Right cardiac atrium (tissue), 5 donors: ENCODE measurements at regions not wholly inside any gene's neighbourhood (a gene's known extent, or its start where the extent isn't known, plus 50 kb on each side); places are given as distances from the start of the nearest gene placed in this dataset.

Source experiments
- ATAC-seq, 2 donors: fragments of 200-7000 bp; cut with Tn5 transposase; one replicate each; pipeline versions ENCODE4 v1.8.0 to v1.9.1; 2020; ENCODE audit warnings: moderate library complexity in 2 of 2, mild to moderate bottlenecking in 1 of 2
- DNase-seq, 3 donors: peaks; one replicate each; pipeline ENCODE4 v3.0.0-alpha.2; 2020
- H3K27ac ChIP-seq: one replicate; pipeline ENCODE4 v1.5.1; 2013; ENCODE audit warnings: mild to moderate bottlenecking, low read length, control low read depth, moderate library complexity
- H3K27me3 ChIP-seq: one replicate; pipeline ENCODE4 v1.6.1; 2013; ENCODE audit not compliant: control insufficient read depth, insufficient read depth
- H3K4me1 ChIP-seq: one replicate; pipeline ENCODE4 v1.6.1; 2013; ENCODE audit warnings: low read length; ENCODE audit not compliant: control insufficient read depth, insufficient read depth
- H3K4me3 ChIP-seq: one replicate; pipeline ENCODE4 v1.5.1; 2013; ENCODE audit warnings: low read length, control low read depth
- H3K9me3 ChIP-seq: one replicate; pipeline ENCODE4 v1.6.1; 2013; ENCODE audit warnings: low read length; ENCODE audit not compliant: control insufficient read depth
- WGBS: extraction: QIAGEN DNeasy Blood & Tissue Kit; methylation state at CpG from one replicate; pipeline ENCODE4 v1.1.7; 2013; 5-methylcytosine and 5-hydroxymethylcytosine counted together
- intact Hi-C, 4 donors: fragments of 100-400 bp; cut with DNase I; formaldehyde crosslinking; loops; one replicate each; pipeline versions ENCODE4 v1.11.0 to v1.14.0; 2022 to 2023
- donor health status: healthy with polysubstance abuse.
- donor health status: DM: no; HTN: yes; CAD: no.
- donor health status: DM: no; HTN: no; CAD: no.
- donor health status: DM: no; HTN: yes; CAD: no; lungs with severe emphysema.
- donor health status: DM: yes; HTN: yes; CAD: no.

- H3K4me3 ChIP-seq = no peak overlapping the region
- DNase-seq (no peak), ATAC-seq (no peak)
- H3K27me3 ChIP-seq = no peaks in the 10 kb centered on the region
- intact Hi-C loops = no loop called here
- no peak overlapping the region for H3K27ac ChIP-seq
- H3K9me3 ChIP-seq = no peaks in the 10 kb centered on the region
- 74% methylated on average over 1 of the region's 1 CpG for WGBS
- H3K4me1 ChIP-seq = no peaks in the 10 kb centered on the region
These were observed 165.1 kb downstream of the GPAT3 start for GRCh38 chr4:83701041-83701440.

- Histone ChIP-seq H3K4me1 (no peaks in the 10 kb centered on the region), H3K4me3 (no peak overlapping the region), H3K27ac (no peak overlapping the region), H3K27me3 (no peaks in the 10 kb centered on the region), H3K9me3 (no peaks in the 10 kb centered on the region)
- intact Hi-C loops = no loop called here
- no peak for ATAC-seq
- 84% methylated on average over 1 of the region's 1 CpG for WGBS
- DNase-seq = no peak
These were observed 163.4 kb downstream of the GPAT3 start for GRCh38 chr4:83699358-83699757.

- no peak overlapping the region for H3K4me3 ChIP-seq
- H3K4me1 ChIP-seq = no peaks in the 10 kb centered on the region
- H3K27ac ChIP-seq = no peak overlapping the region
- H3K27me3 ChIP-seq = no peaks in the 10 kb centered on the region
- intact Hi-C loops = no loop called here
- ATAC-seq (no peak), DNase-seq (no peak)
- WGBS = 86% methylated on average over 1 of the region's 1 CpG
- no peaks in the 10 kb centered on the region for H3K9me3 ChIP-seq
These were observed 156.1 kb downstream of the GPAT3 start for GRCh38 chr4:83692028-83692427.

- no peaks in the 10 kb centered on the region for H3K27me3 ChIP-seq
These were observed 150.3 kb downstream of the GPAT3 start for GRCh38 chr4:83686166-83686565.

GRCh38 chr4:83679692-83680091 is 143.8 kb downstream of the GPAT3 start:
- Histone ChIP-seq H3K27ac (no peak overlapping the region), H3K9me3 (no peaks in the 10 kb centered on the region), H3K27me3 (no peaks in the 10 kb centered on the region), H3K4me3 (no peak overlapping the region), H3K4me1 (no peaks in the 10 kb centered on the region)
- 53% methylated on average over 1 of the region's 1 CpG for WGBS
- ATAC-seq (no peak), DNase-seq (no peak)
- intact Hi-C loops = no loop called here

More at GRCh38 chr4:83686166-83686565, 150.3 kb downstream of the GPAT3 start:
- Histone ChIP-seq H3K4me1 (no peaks in the 10 kb centered on the region), H3K27ac (no peak overlapping the region), H3K9me3 (no peaks in the 10 kb centered on the region), H3K4me3 (no peak overlapping the region)
- 77% methylated on average over 2 of the region's 2 CpGs for WGBS
- no peak for ATAC-seq
- intact Hi-C loops = no loop called here
- no peak for DNase-seq

- intact Hi-C loops = no loop called here
- no peaks in the 10 kb centered on the region for H3K9me3 ChIP-seq
- H3K27me3 ChIP-seq = no peaks in the 10 kb centered on the region
- H3K4me3 ChIP-seq = no peak overlapping the region
- no peak for DNase-seq
- WGBS = 36% methylated on average over 3 of the region's 3 CpGs
- no peak overlapping the region for H3K27ac ChIP-seq
- H3K4me1 ChIP-seq = no peaks in the 10 kb centered on the region
- ATAC-seq = no peak
These were observed 143.3 kb downstream of the GPAT3 start for GRCh38 chr4:83679254-83679653.

- Histone ChIP-seq H3K9me3 (no peaks in the 10 kb centered on the region), H3K27ac (no peak overlapping the region), H3K4me1 (no peaks in the 10 kb centered on the region), H3K27me3 (no peaks in the 10 kb centered on the region), H3K4me3 (no peak overlapping the region)
- intact Hi-C loops = no loop called here
- WGBS = 75% methylated on average over 3 of the region's 3 CpGs
- ATAC-seq (no peak), DNase-seq (no peak)
These were observed 141.7 kb downstream of the GPAT3 start for GRCh38 chr4:83677656-83678055.

- ATAC-seq (no peak), DNase-seq (no peak)
- no peaks in the 10 kb centered on the region for H3K4me1 ChIP-seq
- 76% methylated on average over 5 of the region's 5 CpGs for WGBS
- H3K4me3 ChIP-seq = no peak overlapping the region
- no peaks in the 10 kb centered on the region for H3K27me3 ChIP-seq
- H3K9me3 ChIP-seq = no peaks in the 10 kb centered on the region
- H3K27ac ChIP-seq = no peak overlapping the region
- intact Hi-C loops = no loop called here
These were observed 128.8 kb downstream of the GPAT3 start for GRCh38 chr4:83664741-83665140.

- no peaks in the 10 kb centered on the region for H3K4me1 ChIP-seq
- no peak overlapping the region for H3K27ac ChIP-seq
- H3K9me3 ChIP-seq = no peaks in the 10 kb centered on the region
- 83% methylated on average over 10 of the region's 10 CpGs for WGBS
- DNase-seq (no peak), ATAC-seq (no peak)
- intact Hi-C loops = no loop called here
- H3K27me3 ChIP-seq = no peaks in the 10 kb centered on the region
- no peak overlapping the region for H3K4me3 ChIP-seq
These were observed 128.2 kb downstream of the GPAT3 start for GRCh38 chr4:83664071-83664470.

GRCh38 chr4:83662204-83662603 is 126.3 kb downstream of the GPAT3 start:
- Histone ChIP-seq H3K9me3 (no peaks in the 10 kb centered on the region), H3K4me3 (no peak overlapping the region), H3K4me1 (no peaks in the 10 kb centered on the region), H3K27ac (no peak overlapping the region), H3K27me3 (no peaks in the 10 kb centered on the region)
- no peak for DNase-seq
- 50% methylated on average over 2 of the region's 2 CpGs for WGBS
- intact Hi-C loops = no loop called here
- no peak for ATAC-seq

- intact Hi-C loops = no loop called here
- no peak overlapping the region for H3K27ac ChIP-seq
- no peaks in the 10 kb centered on the region for H3K27me3 ChIP-seq
- WGBS = 75% methylated on average over 2 of the region's 2 CpGs
- H3K9me3 ChIP-seq = no peaks in the 10 kb centered on the region
- no peak for DNase-seq
- no peak overlapping the region for H3K4me3 ChIP-seq
- no peaks in the 10 kb centered on the region for H3K4me1 ChIP-seq
- ATAC-seq = no peak
These were observed 125.5 kb downstream of the GPAT3 start for GRCh38 chr4:83661359-83661758.

GRCh38 chr4:83660578-83660977 is 124.7 kb downstream of the GPAT3 start:
- no peaks in the 10 kb centered on the region for H3K27me3 ChIP-seq
- H3K4me3 ChIP-seq = no peak overlapping the region
- intact Hi-C loops = no loop called here
- ATAC-seq (no peak), DNase-seq (no peak)
- H3K9me3 ChIP-seq = no peaks in the 10 kb centered on the region
- H3K27ac ChIP-seq = no peak overlapping the region
- no peaks in the 10 kb centered on the region for H3K4me1 ChIP-seq
- WGBS = 40% methylated on average over 2 of the region's 2 CpGs
